K562 (cell line): ENCODE measurements at regions not wholly inside any gene's neighbourhood (a gene's known extent, or its start where the extent isn't known, plus 50 kb on each side); places are given as distances from the start of the nearest gene placed in this dataset.

Experiments used
- ATAC-seq: fragments of 200-7000 bp; cut with Tn5 transposase; 3 replicates; pipeline ENCODE4 v1.9.1; 2020; ENCODE audit warnings: moderate library complexity
- BruUV-seq: library from RNA; stranded (reverse); fragments of 400-500 nt; replicated peaks from 2 replicates; lab custom pipeline; 2021; lab: Mats Ljungman, UMichigan
- CTCF ChIA-PET: fragments of 300-600 bp; formaldehyde crosslinking; extraction: SDS; loops from one replicate; lab custom pipeline; 2021; ENCODE audit warnings: low intra/inter-chr PET ratio; lab: Yijun Ruan, JAX
- POLR2A ChIA-PET: fragments of 300-600, 350-650 bp; sonication (Branson Sonifier 250); formaldehyde crosslinking; extraction: SDS; loops from one replicate; lab custom pipeline; 2021; ENCODE audit warnings: antibody characterized with exemption, inconsistent platforms; lab: Yijun Ruan, JAX
- DNase-seq, 4 experiments: peaks; one replicate each; pipeline versions ENCODE4 v3.0.0 to v3.0.0-alpha.2; 2011 to 2018; ENCODE audit warnings: low spot score in 3 of 4, mixed read lengths in 3 of 4; ENCODE audit errors: extremely low read depth in 1 of 4
- FAIRE-seq: peaks from 2 replicates; lab custom pipeline; 2011; peaks lifted over from hg19 to GRCh38; lab: Jason Lieb, UNC
- H2AFZ ChIP-seq: 2 replicates; pipeline ENCODE4 v1.6.0; 2011; ENCODE audit warnings: low read depth, low read length, control low read depth, inconsistent platforms
- H3K27ac ChIP-seq: fragments of 200-600 bp; 3 replicates; pipeline ENCODE4 v1.8.0; 2011; ENCODE audit warnings: low read depth, mild to moderate bottlenecking, control low read depth, inconsistent platforms, low read length, moderate library complexity, mixed read lengths; ENCODE audit errors: extremely low read depth
- H3K27me3 ChIP-seq, 2 experiments: fragments of 300-600 bp in 1 of 2; 2 replicates in 1 of 2; 3 replicates in 1 of 2; pipeline versions ENCODE4 v1.6.0 to v1.8.0; 2011; ENCODE audit warnings: inconsistent platforms in 2 of 2, low read length in 2 of 2, mild to moderate bottlenecking in 1 of 2, mixed read lengths in 1 of 2, moderate library complexity in 1 of 2; ENCODE audit not compliant: control insufficient read depth in 2 of 2, insufficient read depth in 2 of 2
- H3K36me3 ChIP-seq: fragments of 300-600 bp; 3 replicates; pipeline ENCODE4 v1.8.0; 2011; ENCODE audit warnings: mild to moderate bottlenecking, low read length, inconsistent platforms; ENCODE audit not compliant: control insufficient read depth, insufficient read depth
- H3K4me1 ChIP-seq, 2 experiments: fragments of 200-600 bp in 1 of 2; replicated peaks in 1 of 2; 2 replicates in 1 of 2; 3 replicates in 1 of 2; pipeline versions ENCODE4 v1.5.1 to v1.8.0; 2011; ENCODE audit warnings: inconsistent platforms in 2 of 2, low read length in 2 of 2, mild to moderate bottlenecking in 1 of 2, mixed read lengths in 1 of 2, moderate library complexity in 1 of 2; ENCODE audit not compliant: control insufficient read depth in 2 of 2, insufficient read depth in 2 of 2
- H3K4me2 ChIP-seq: 2 replicates; pipeline ENCODE4 v1.6.1; 2011; ENCODE audit warnings: low read length, control low read depth, inconsistent platforms, mixed read lengths; ENCODE audit not compliant: insufficient read depth
- H3K4me3 ChIP-seq: fragments of 200-600 bp; sonication (generic), shearing (Covaris generic); 2 replicates; pipeline ENCODE4 v1.5.1; 2016; ENCODE audit warnings: control low read depth, inconsistent platforms
- H3K79me2 ChIP-seq: fragments of 200-600 bp; 3 replicates; pipeline ENCODE4 v1.8.0; 2011; ENCODE audit warnings: low read length, inconsistent platforms; ENCODE audit not compliant: control insufficient read depth, insufficient read depth
- H3K9ac ChIP-seq, 2 experiments: 2 replicates each; pipeline versions ENCODE4 v1.6.0 to v1.6.1; 2011; ENCODE audit warnings: low read depth in 2 of 2, low read length in 2 of 2, control low read depth in 1 of 2, inconsistent platforms in 1 of 2, mild to moderate bottlenecking in 1 of 2, mixed read lengths in 1 of 2; ENCODE audit not compliant: insufficient read depth in 1 of 2
- H3K9me1 ChIP-seq: one replicate; pipeline ENCODE4 v1.6.0; 2011; ENCODE audit warnings: inconsistent platforms, mild to moderate bottlenecking, low read length, moderate library complexity; ENCODE audit not compliant: control insufficient read depth, insufficient read depth
- H3K9me3 ChIP-seq: replicated peaks from 2 replicates; pipeline ENCODE4 v1.5.1; 2011; ENCODE audit warnings: low read depth, low read length, inconsistent platforms; ENCODE audit not compliant: control insufficient read depth, insufficient read depth
- H4K20me1 ChIP-seq: replicated peaks from 2 replicates; pipeline ENCODE4 v1.6.1; 2011; ENCODE audit warnings: low read length, inconsistent platforms, mixed read lengths; ENCODE audit not compliant: control insufficient read depth, insufficient read depth
- BRCA1 ChIP-seq, 2 experiments: fragments of 450-650 bp in 1 of 2; sonication (generic) in 1 of 2; formaldehyde crosslinking in 1 of 2; IDR thresholded peaks; 2 replicates each; pipeline versions ENCODE4 v1.5.0 to v1.6.1; 2017 to 2020; ENCODE audit warnings: mild to moderate bottlenecking in 1 of 2, missing genetic modification reagents in 1 of 2
- RBM14 ChIP-seq: fragments of 200-400 bp; formaldehyde crosslinking; IDR thresholded peaks from 2 replicates; pipeline ENCODE4 v1.6.1; 2018; ENCODE audit warnings: low read depth, mild to moderate bottlenecking, low read length, moderate library complexity, borderline replicate concordance; ENCODE audit not compliant: insufficient read depth
- ZNF668 ChIP-seq: fragments of 250-450 bp; sonication (Bioruptor Pico); IDR thresholded peaks from 2 replicates; pipeline ENCODE4 v1.8.0; 2022; ENCODE audit warnings: mild to moderate bottlenecking, inconsistent platforms
- ZNF75A ChIP-seq: fragments of 450-650 bp; formaldehyde crosslinking; IDR thresholded peaks from 2 replicates; pipeline ENCODE4 v1.4.0; 2020; ENCODE audit warnings: mild to moderate bottlenecking
- WGBS: fragments of 100-300 bp; shearing (Covaris generic); methylation state at CpG from one replicate; pipeline ENCODE4 v1.1.6; 2016; ENCODE audit warnings: low coverage, mixed read lengths; ENCODE audit not compliant: insufficient coverage; ENCODE audit errors: missing lambda C conversion rate; 5-methylcytosine and 5-hydroxymethylcytosine counted together
- in situ Hi-C: fragments of 300-500 bp; cut with MboI; formaldehyde crosslinking; loops from 4 replicates; pipeline ENCODE4 v1.15.0; 2018; ENCODE audit warnings: inconsistent platforms, mixed read lengths
- intact Hi-C: fragments of 100-400 bp; cut with micrococcal nuclease; formaldehyde crosslinking; loops from 2 replicates; pipeline ENCODE4 v1.14.2; 2022
- TF ChIP-seq, protein P1 (sequence below), 2 experiments: IDR thresholded peaks; 2 replicates each; pipeline ENCODE4 v1.6.1; 2011; ENCODE audit warnings: borderline replicate concordance in 1 of 2, control low read depth in 1 of 2, low read depth in 1 of 2, low read length in 1 of 2, mild to moderate bottlenecking in 1 of 2, mixed read lengths in 1 of 2, moderate library complexity in 1 of 2; ENCODE audit not compliant: insufficient read depth in 1 of 2, insufficient read length in 1 of 2, poor library complexity in 1 of 2, severe bottlenecking in 1 of 2; ENCODE audit errors: extremely low read depth in 1 of 2

DNA sequence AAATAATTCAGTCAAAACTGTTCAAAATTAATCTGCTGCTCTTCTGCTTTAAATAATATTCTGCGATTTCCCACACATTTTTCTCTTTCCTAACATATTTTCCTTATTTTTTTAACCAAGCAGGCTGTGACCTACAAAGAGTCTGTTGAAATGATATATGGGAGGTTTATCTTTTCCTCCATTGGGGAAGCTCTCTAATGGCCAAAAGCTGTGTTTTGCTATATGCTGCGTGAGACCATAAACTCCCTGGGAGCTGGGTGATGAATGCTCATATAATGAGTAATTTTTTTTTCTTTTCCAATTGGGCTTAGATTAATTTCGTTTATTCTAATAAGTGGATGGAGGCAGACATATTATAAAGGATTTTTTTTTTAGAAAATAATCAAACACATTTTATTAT lies 72.2 kb upstream of the MAP2 start:
- Histone ChIP-seq H3K36me3 (no peaks in the 10 kb centered on the region), H2AFZ (no peak overlapping the region), H3K79me2 (no peaks in the 10 kb centered on the region), H3K9me1 (no peaks in the 10 kb centered on the region), H3K27ac (no peak overlapping the region), H3K4me1 (no peaks in the 10 kb centered on the region), H4K20me1 (no peaks in the 10 kb centered on the region), H3K4me3 (no peak overlapping the region), H3K9me3 (no peaks in the 10 kb centered on the region), H3K27me3 (no peaks in the 10 kb centered on the region), H3K9ac (no peak overlapping the region), H3K4me2 (no peak overlapping the region)
- intact Hi-C loops (no loop called here), in situ Hi-C loops (no loop called here)
- 0% methylated on average over 3 of the region's 3 CpGs for WGBS
- no peak for ATAC-seq
- no peak for FAIRE-seq
- BruUV-seq, result no TSS peak
- no peak for DNase-seq
- TF ChIP-seq RBM14 (no peak), ZNF668 (CRISPR knock-in tag) (no peak), ZNF75A (CRISPR knock-in tag) (no peak), BRCA1 (IDR thresholded peaks at IDR 0.05) (no peak), BRCA1 (CRISPR knock-in tag; IDR thresholded peaks at IDR 0.05) (no peak)
- TF ChIP-seq, protein P1, sequence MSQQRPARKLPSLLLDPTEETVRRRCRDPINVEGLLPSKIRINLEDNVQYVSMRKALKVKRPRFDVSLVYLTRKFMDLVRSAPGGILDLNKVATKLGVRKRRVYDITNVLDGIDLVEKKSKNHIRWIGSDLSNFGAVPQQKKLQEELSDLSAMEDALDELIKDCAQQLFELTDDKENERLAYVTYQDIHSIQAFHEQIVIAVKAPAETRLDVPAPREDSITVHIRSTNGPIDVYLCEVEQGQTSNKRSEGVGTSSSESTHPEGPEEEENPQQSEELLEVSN (IDR thresholded peaks at IDR 0.05; ENCODE audit: borderline replicate concordance in 1 of 2, extremely low read depth in 1 of 2, insufficient read depth in 1 of 2, insufficient read length in 1 of 2, low read depth in 1 of 2, low read length in 1 of 2, poor library complexity in 1 of 2, severe bottlenecking in 1 of 2), result no peak
- CTCF ChIA-PET, result no interaction called here
- POLR2A ChIA-PET, result no interaction called here
